HUES6 (cell line): ENCODE measurements at regions not wholly inside any gene's neighbourhood (a gene's known extent, or its start where the extent isn't known, plus 50 kb on each side); places are given as distances from the start of the nearest gene placed in this dataset.

Experiments used
- H3K27ac ChIP-seq: 2 replicates; pipeline ENCODE4 v1.7.0; 2013; ENCODE audit warnings: low read depth, mild to moderate bottlenecking, low read length, inconsistent platforms
- H3K27me3 ChIP-seq: 2 replicates; pipeline ENCODE4 v1.6.1; 2013; ENCODE audit warnings: low read length; ENCODE audit not compliant: control insufficient read depth, insufficient read depth
- H3K36me3 ChIP-seq: 2 replicates; pipeline ENCODE4 v1.6.1; 2013; ENCODE audit warnings: low read length; ENCODE audit not compliant: control insufficient read depth, insufficient read depth
- H3K4me1 ChIP-seq: 2 replicates; pipeline ENCODE4 v1.6.1; 2013; ENCODE audit warnings: low read length; ENCODE audit not compliant: control insufficient read depth, insufficient read depth
- H3K4me3 ChIP-seq: 2 replicates; pipeline ENCODE4 v1.5.1; 2013; ENCODE audit warnings: low read depth, low read length
- H3K9ac ChIP-seq: one replicate; pipeline ENCODE4 v1.6.1; 2013; ENCODE audit warnings: mild to moderate bottlenecking, low read length
- H3K9me3 ChIP-seq: 2 replicates; pipeline ENCODE4 v1.6.1; 2013; ENCODE audit warnings: low read depth, low read length; ENCODE audit not compliant: control insufficient read depth, insufficient read depth

- Histone ChIP-seq H3K36me3 (no peaks in the 10 kb centered on the region), H3K4me1 (peaks cover 9% of the 10 kb centered on the region; the same call in 1 of the 2 replicates), H3K9me3 (no peaks in the 10 kb centered on the region), H3K4me3 (no peak overlapping the region), H3K27ac (no peak overlapping the region), H3K9ac (no peak overlapping the region), H3K27me3 (no peaks in the 10 kb centered on the region)
Observed at GRCh38 chr6:6971369-6971768, 136.4 kb upstream of the RREB1 start.

GRCh38 chr6:6972456-6972855 is 135.3 kb upstream of the RREB1 start:
- Histone ChIP-seq H3K27me3 (no peaks in the 10 kb centered on the region), H3K4me1 (peaks cover 9% of the 10 kb centered on the region; the same call in 1 of the 2 replicates), H3K36me3 (no peaks in the 10 kb centered on the region), H3K9me3 (no peaks in the 10 kb centered on the region), H3K9ac (no peak overlapping the region), H3K27ac (no peak overlapping the region), H3K4me3 (no peak overlapping the region)

- H3K27me3 ChIP-seq, result no peaks in the 10 kb centered on the region
- no peak overlapping the region for H3K27ac ChIP-seq
- H3K4me1 ChIP-seq, result peaks cover 9% of the 10 kb centered on the region; the same call in 1 of the 2 replicates
- no peak overlapping the region for H3K4me3 ChIP-seq
- no peaks in the 10 kb centered on the region for H3K9me3 ChIP-seq
- H3K9ac ChIP-seq, result no peak overlapping the region
- no peaks in the 10 kb centered on the region for H3K36me3 ChIP-seq
Observed at GRCh38 chr6:6973721-6974120, 134.0 kb upstream of the RREB1 start.

GRCh38 chr6:6975459-6976111 is 132.2 kb upstream of the RREB1 start:
- Histone ChIP-seq H3K4me1 (no peaks in the 10 kb centered on the region), H3K4me3 (no peak overlapping the region), H3K36me3 (no peaks in the 10 kb centered on the region), H3K9me3 (no peaks in the 10 kb centered on the region), H3K27me3 (no peaks in the 10 kb centered on the region), H3K27ac (no peak overlapping the region), H3K9ac (no peak overlapping the region)

GRCh38 chr6:6976193-6976592 is 131.6 kb upstream of the RREB1 start:
- Histone ChIP-seq H3K36me3 (no peaks in the 10 kb centered on the region), H3K27ac (no peak overlapping the region), H3K4me1 (no peaks in the 10 kb centered on the region), H3K9ac (no peak overlapping the region), H3K27me3 (no peaks in the 10 kb centered on the region), H3K4me3 (no peak overlapping the region), H3K9me3 (no peaks in the 10 kb centered on the region)

GRCh38 chr6:6978731-6979130 is 129.0 kb upstream of the RREB1 start:
- no peak overlapping the region for H3K27ac ChIP-seq
- no peaks in the 10 kb centered on the region for H3K36me3 ChIP-seq
- H3K9me3 ChIP-seq, result no peaks in the 10 kb centered on the region
- no peak overlapping the region for H3K9ac ChIP-seq
- H3K4me3 ChIP-seq, result no peak overlapping the region
- no peaks in the 10 kb centered on the region for H3K4me1 ChIP-seq
- no peaks in the 10 kb centered on the region for H3K27me3 ChIP-seq

- Histone ChIP-seq H3K36me3 (no peaks in the 10 kb centered on the region), H3K27ac (no peak overlapping the region), H3K4me1 (no peaks in the 10 kb centered on the region), H3K9ac (no peak overlapping the region), H3K4me3 (no peak overlapping the region), H3K9me3 (no peaks in the 10 kb centered on the region), H3K27me3 (no peaks in the 10 kb centered on the region)
Observed at GRCh38 chr6:6980999-6981597, 126.7 kb upstream of the RREB1 start.

- Histone ChIP-seq H3K4me3 (no peak overlapping the region), H3K36me3 (no peaks in the 10 kb centered on the region), H3K27ac (no peak overlapping the region), H3K9ac (no peak overlapping the region), H3K9me3 (no peaks in the 10 kb centered on the region), H3K27me3 (no peaks in the 10 kb centered on the region), H3K4me1 (no peaks in the 10 kb centered on the region)
Observed at GRCh38 chr6:6981681-6982322, 126.0 kb upstream of the RREB1 start.

GRCh38 chr6:6982663-6983062 is 125.1 kb upstream of the RREB1 start:
- no peaks in the 10 kb centered on the region for H3K36me3 ChIP-seq
- H3K27me3 ChIP-seq, result no peaks in the 10 kb centered on the region
- H3K4me1 ChIP-seq, result no peaks in the 10 kb centered on the region
- H3K9ac ChIP-seq, result no peak overlapping the region
- H3K27ac ChIP-seq, result no peak overlapping the region
- H3K4me3 ChIP-seq, result no peak overlapping the region
- no peaks in the 10 kb centered on the region for H3K9me3 ChIP-seq

GRCh38 chr6:6984585-6985366 is 123.0 kb upstream of the RREB1 start:
- H3K4me3 ChIP-seq, result no peak overlapping the region
- no peaks in the 10 kb centered on the region for H3K9me3 ChIP-seq
- H3K27me3 ChIP-seq, result no peaks in the 10 kb centered on the region
- no peak overlapping the region for H3K9ac ChIP-seq
- H3K27ac ChIP-seq, result no peak overlapping the region
- H3K4me1 ChIP-seq, result no peaks in the 10 kb centered on the region
- H3K36me3 ChIP-seq, result no peaks in the 10 kb centered on the region

GRCh38 chr6:6986344-6986743 is 121.4 kb upstream of the RREB1 start:
- no peaks in the 10 kb centered on the region for H3K36me3 ChIP-seq
- H3K27me3 ChIP-seq, result no peaks in the 10 kb centered on the region
- no peak overlapping the region for H3K27ac ChIP-seq
- no peak overlapping the region for H3K9ac ChIP-seq
- H3K4me3 ChIP-seq, result no peak overlapping the region
- H3K9me3 ChIP-seq, result no peaks in the 10 kb centered on the region
- no peaks in the 10 kb centered on the region for H3K4me1 ChIP-seq
